Stimulated activated naive CD8-positive, alpha-beta T cell treated with anti-CD3 and anti-CD28 coated beads, Interleukin-15, Interleukin-2, amounts not matched to agents 100 U/mL and 50 U/mL, for 24 hours (primary cell): ENCODE measurements at regions not wholly inside any gene's neighbourhood (a gene's known extent, or its start where the extent isn't known, plus 50 kb on each side); places are given as distances from the start of the nearest gene placed in this dataset.

Experiments
- ATAC-seq: fragments of 150-1000 bp; cut with Tn5 transposase; one replicate; pipeline ENCODE4 v1.10.0; 2021
- DNase-seq: peaks from one replicate; pipeline ENCODE4 v3.0.0; 2021

- DNase-seq (no peak), ATAC-seq (no peak)
These were observed 260.0 kb downstream of the NR2F1-AS1 start for GRCh38 chr5:93320920-93321445.

- ATAC-seq (no peak), DNase-seq (no peak)
These were observed 267.3 kb downstream of the NR2F1-AS1 start for GRCh38 chr5:93313672-93314071.

GRCh38 chr5:93311881-93312280 lies 269.1 kb downstream of the NR2F1-AS1 start:
- ATAC-seq (no peak), DNase-seq (no peak)

GRCh38 chr5:93307557-93307956 lies 273.5 kb downstream of the NR2F1-AS1 start:
- no peak for DNase-seq

GRCh38 chr5:93305984-93306383 lies 275.0 kb downstream of the NR2F1-AS1 start:
- no peak for ATAC-seq
- no peak for DNase-seq

More at GRCh38 chr5:93307557-93307956, 273.5 kb downstream of the NR2F1-AS1 start:
- ATAC-seq, result no peak

GRCh38 chr5:93304456-93305250 lies 276.4 kb downstream of the NR2F1-AS1 start:
- no peak for DNase-seq
- ATAC-seq, result no peak

GRCh38 chr5:93303291-93303691 lies 277.7 kb downstream of the NR2F1-AS1 start:
- ATAC-seq (no peak), DNase-seq (no peak)

- ATAC-seq, result no peak
- DNase-seq, result no peak
These were observed 278.3 kb downstream of the NR2F1-AS1 start for GRCh38 chr5:93302711-93303110.

- ATAC-seq, result no peak
These were observed 280.1 kb downstream of the NR2F1-AS1 start for GRCh38 chr5:93300945-93301344.

GRCh38 chr5:93300309-93300923 lies 280.6 kb downstream of the NR2F1-AS1 start:
- ATAC-seq, result no peak
- DNase-seq, result no peak

More at GRCh38 chr5:93300945-93301344, 280.1 kb downstream of the NR2F1-AS1 start:
- no peak for DNase-seq

- ATAC-seq, result no peak
These were observed 281.2 kb downstream of the NR2F1-AS1 start for GRCh38 chr5:93299681-93300308.

GRCh38 chr5:93297116-93297515 lies 283.9 kb downstream of the NR2F1-AS1 start:
- DNase-seq, result no peak
- ATAC-seq, result no peak

More at GRCh38 chr5:93299681-93300308, 281.2 kb downstream of the NR2F1-AS1 start:
- no peak for DNase-seq

- DNase-seq (no peak), ATAC-seq (no peak)
These were observed 284.7 kb downstream of the NR2F1-AS1 start for GRCh38 chr5:93296338-93296737.

- DNase-seq, result no peak
- ATAC-seq, result no peak
These were observed 286.0 kb downstream of the NR2F1-AS1 start for GRCh38 chr5:93294996-93295395.

- ATAC-seq, result no peak
- no peak for DNase-seq
These were observed 286.8 kb downstream of the NR2F1-AS1 start for GRCh38 chr5:93294199-93294598.

- ATAC-seq (no peak), DNase-seq (no peak)
These were observed 291.1 kb downstream of the NR2F1-AS1 start for GRCh38 chr5:93289942-93290341.

GRCh38 chr5:93285461-93285860 lies 295.6 kb downstream of the NR2F1-AS1 start:
- ATAC-seq (no peak), DNase-seq (no peak)

- ATAC-seq (no peak), DNase-seq (no peak)
These were observed 298.8 kb downstream of the NR2F1-AS1 start for GRCh38 chr5:93281980-93282772.

- no peak for ATAC-seq
- no peak for DNase-seq
These were observed 300.5 kb downstream of the NR2F1-AS1 start for GRCh38 chr5:93280518-93280917.

- no peak for ATAC-seq
- DNase-seq, result no peak
These were observed 301.6 kb downstream of the NR2F1-AS1 start for GRCh38 chr5:93279296-93279963.

- no peak for ATAC-seq
- no peak for DNase-seq
These were observed 302.1 kb downstream of the NR2F1-AS1 start for GRCh38 chr5:93278896-93279295.
